Suppressor macrophage treated with lipopolysaccharide for 4 hours (primary cell): ENCODE measurements at regions not wholly inside any gene's neighbourhood (a gene's known extent, or its start where the extent isn't known, plus 50 kb on each side); places are given as distances from the start of the nearest gene placed in this dataset.
"Not testable (repeated sequence)": the region's sequence is repeated elsewhere in the genome, so short reads cannot be mapped to it uniquely, and the experiment has no call there.

Experiments used
- DNase-seq: peaks from one replicate; pipeline ENCODE4 v3.0.0-alpha.2; 2020

DNA sequence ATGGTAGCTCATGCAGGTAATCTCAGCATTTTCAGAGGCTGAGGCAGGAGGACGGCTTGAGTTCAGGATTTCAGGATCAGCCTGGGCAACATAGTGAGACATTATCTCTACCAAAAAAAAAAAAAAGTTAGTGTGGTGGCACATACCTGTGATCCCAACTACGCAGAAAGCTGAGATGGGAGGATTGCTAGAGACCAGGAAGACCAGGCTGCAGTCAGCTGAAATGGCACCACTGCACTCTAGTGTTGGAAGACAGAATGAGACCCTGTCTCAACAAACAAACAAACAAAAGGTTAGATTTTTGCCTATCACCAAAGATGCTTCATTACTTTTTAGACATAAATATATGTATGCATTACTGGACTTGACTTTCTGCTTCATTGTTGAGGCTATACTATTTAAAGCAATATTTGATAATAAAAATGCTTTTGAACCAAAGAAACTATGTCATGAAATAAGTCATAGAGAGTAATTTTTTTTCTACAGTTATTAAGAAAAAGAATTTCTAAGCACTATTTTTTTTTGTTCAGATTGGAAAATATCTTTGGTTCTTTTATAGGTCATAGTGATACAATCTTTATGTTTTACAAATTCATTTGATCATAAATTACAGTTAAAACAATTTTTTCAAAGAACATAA lies 1180.1 kb upstream of the ATXN8OS start:
- DNase-seq, result no peak

DNA sequence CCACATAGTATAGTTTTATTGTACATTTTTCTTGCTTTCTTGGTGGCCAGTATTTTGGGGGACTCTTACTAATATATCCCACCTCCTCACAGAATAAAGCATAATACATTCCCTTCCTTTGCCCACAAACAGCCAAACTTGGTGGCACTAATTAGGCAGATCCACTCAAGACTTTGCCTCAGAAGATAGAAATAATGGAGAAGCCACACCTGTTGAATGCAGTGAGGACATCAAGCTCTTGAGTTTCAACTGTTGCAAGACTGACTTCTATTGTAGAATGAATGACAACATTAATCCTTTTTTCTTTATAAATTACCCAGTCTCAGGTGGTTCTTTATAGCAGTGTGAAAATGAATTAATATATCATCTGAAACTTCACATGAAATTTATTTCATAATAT lies 1183.6 kb upstream of the ATXN8OS start:
- DNase-seq, result no peak

DNA sequence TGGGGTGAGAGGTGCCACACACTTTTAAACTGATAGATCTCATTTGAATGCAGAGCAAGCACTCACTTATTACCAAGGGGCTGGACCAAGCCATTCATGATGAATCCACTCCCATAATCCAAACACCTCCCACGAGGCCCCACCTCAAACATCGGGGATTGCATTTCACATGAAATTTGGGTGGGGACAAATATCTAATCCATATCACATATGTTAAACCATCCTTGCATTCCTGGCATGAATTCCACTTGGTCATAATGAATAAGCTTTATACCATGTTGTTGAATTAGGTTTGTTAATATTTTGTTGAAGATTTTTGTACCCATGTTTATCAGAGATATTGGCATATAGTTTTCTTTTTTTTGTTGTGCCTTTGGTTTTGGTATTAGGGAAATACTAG lies 1198.7 kb upstream of the ATXN8OS start:
- no peak for DNase-seq

DNA sequence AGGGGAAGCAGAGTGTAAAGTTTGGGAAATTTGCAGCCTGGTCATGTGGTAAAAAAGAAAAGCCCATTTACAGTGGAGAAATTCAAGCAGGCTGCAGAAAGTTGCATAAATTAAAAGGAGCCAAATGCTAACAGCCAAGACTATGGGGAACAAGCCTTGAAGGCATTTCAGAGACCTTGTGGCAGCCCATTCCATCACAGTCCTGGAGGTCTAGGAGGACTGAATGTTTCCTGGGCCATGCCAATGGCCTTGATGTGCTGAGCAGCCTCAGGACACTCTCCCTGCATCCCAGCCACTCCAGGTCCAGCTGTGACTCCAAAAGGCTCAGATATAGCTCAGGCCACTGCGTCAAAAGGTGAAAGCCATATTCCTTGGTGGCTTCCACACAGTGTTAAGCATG lies 1202.4 kb upstream of the ATXN8OS start:
- no peak for DNase-seq

DNA sequence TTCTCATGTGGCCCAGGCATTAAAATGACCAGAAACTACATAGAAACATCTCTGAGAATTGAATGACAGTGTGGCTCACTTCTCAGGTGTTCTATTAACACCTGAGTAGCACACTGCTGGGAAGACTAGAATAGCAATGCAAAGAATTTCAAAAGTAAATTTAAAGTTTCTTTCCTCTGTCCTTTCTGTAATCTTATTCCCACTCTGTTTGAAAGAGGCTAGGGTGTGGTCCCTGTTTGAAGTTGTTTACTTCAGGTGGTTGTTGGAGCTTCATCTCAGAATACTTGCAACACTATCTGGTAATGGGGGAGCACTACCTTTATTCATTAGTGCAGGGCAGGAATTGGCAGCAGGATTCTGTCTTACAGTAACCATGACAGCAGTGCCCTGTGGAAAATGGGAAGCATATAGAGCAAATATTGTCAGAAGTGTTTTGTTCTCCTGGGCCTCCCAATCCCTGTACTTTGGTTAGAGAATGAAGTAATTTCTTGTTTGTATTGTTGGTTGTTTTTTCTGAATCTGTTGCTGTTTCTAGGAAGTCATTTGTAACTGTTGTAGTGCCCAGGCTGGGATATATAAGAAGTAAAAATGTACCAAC lies 1210.2 kb upstream of the ATXN8OS start:
- no peak for DNase-seq

DNA sequence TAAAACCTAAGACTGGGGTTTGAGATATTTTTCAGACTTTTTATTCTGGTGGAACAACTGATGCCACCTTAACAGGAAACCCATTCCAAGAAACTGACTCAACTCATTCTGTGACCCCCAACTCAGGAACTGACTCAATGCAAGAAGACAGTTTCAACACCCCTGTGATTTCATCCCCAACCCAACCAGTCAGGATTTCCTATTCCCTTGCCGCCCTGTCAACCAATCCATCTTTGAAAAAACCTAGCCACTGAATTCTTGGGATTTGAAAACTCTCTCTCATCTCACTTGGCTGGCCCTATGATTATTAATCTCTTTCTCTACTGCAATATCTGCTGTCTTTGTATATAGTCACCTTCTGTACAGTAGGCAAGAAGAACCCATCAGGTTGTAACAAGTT lies 1211.9 kb upstream of the ATXN8OS start:
- no peak for DNase-seq

DNA sequence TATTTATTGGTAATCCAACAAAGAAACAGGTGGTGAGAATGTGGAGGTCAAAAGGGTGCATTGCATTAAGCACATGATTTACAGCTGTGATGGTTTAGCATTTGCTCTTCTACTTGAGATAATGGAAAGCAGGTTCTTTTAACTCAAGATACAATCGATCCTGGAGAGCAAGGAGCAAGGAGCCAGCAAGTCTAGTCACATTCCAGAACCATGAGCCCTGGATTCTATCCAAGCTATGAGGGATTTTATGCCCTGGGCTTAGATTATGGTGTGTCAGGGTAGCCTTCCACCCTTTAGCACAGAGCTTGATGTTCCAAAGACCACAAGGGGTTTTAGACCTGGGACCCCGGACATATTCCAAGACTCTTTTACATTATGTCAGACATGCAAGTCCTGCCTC lies 1213.9 kb upstream of the ATXN8OS start:
- DNase-seq, result not testable (repeated sequence)

DNA sequence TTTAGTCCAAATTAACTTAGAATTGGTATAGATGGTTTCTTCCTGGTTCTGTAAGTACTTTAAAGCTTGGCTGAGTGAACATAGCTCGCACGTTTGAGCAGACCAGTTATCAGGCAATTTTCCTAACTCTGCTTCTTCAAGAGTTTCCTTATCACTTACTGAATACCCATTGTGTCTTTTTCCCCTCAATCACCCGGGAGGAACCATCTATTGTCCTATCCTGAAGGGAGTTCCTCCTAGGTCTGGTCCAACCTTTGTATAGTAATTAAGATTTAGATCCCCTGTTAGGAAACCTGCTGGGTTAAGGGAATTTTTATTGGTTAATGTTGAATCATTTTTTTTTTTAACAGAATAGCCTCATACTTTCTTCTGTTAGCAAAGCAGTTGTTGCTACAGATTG lies 1215.0 kb upstream of the ATXN8OS start:
- not testable (repeated sequence) for DNase-seq

DNA sequence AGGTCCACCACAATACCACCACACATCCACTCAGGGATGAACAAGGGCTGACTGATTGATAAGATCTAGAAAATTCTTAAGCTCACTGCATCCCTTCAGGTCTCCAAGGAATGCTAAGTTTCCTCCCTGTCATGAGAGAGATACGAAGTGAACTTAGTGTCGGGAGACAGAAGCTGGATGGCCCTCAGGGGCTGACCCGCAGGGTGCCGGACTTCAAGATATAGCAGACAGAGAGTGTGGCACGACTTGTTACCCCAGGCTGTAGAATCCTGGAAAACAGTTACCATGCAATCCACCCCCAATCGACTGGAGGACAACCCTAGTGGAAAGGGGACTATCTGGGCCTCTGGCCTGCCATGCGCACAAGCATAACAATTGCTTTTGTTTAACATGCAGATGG lies 1217.5 kb upstream of the ATXN8OS start:
- not testable (repeated sequence) for DNase-seq

DNA sequence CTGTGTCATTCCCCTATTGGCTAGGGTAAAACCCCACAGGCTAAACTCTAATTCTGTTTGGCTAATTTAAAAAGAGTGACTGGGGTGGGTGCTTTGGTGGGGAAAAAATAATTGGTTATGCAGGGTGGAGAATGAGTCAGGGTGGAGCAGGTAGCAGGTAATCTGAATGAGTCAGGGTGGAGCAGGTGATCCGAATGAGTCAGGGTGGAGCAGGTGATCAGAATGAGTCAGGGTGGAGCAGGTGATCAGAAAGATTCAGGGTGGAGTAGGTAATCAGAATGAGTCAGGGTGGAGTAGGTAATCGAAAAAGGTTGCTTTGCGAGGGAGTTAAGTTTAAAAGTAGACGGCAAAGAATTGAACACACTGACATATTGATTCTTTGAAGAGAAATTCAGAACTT lies 1218.8 kb upstream of the ATXN8OS start:
- no peak for DNase-seq

DNA sequence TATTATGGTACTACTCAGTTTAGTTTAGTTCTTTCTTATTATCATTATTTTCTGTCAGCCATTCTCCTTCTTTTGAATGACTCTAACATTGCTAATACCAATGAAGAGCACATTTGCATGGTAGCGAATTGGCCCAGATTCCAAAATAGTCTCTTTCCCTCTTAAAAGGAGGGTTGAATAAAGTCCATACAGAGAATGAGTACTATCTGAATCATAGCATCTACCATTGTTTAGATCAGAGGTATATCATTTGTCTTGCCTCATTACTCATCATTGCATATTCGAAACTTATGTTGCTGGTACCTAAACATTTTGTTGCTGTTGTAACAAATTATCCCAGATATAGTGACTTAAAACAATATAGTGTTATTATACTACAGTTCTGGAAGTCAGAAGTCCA lies 1235.3 kb upstream of the ATXN8OS start:
- no peak for DNase-seq

DNA sequence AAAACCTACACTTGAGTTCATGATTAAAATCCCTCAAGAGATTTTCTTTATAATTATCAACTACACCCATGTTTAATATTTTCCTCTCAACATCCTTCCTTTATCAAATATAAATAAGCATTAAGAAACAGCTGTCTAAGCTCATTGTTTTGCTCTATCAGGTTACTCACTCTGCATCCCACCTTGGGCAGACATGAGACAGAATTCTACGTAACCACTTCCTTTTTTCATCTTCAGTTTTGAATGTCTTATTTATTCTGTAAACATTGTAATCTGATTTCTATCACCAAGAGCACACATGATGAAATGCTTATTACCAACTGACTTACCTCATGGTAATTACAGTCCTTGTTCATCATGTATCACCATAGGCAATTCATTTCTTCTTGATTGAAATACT lies 1256.6 kb upstream of the ATXN8OS start:
- DNase-seq, result no peak

DNA sequence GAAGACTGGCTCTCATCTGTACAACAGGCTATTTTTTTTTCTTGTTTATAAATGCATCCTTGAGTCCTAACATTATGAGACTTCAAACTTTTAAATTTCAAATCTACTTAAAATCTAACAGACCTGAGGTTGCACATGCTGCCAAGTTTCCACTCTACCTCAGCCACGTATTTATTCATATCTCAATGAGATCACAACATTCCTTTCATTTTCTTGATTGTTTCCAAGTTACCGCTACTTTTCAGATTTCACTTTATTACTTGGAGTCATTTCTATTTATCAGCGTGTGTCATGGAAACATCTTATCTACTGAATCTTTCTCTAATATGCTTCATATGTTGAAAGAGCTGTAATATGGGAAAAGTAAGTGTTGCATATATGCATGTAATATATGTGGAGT lies 1257.5 kb upstream of the ATXN8OS start:
- DNase-seq, result no peak

DNA sequence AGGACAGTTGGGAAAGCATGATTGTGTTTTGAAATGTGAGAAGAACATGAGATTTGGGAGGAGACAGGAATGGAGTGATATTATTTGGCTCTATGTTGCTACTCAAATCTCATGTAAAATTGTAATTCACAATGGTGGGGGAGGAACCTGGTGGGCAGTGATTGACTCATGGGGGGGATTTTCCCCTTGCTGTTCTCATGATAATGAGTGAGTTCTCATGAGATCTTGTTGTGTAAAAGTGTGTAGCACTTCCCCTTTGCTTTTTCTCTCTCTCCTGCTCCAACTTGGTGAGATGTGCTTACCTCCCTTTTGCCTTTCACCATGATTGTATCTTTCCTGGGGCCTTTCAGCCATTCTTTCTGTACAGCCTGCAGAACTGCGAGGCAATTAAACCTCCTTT lies 1261.0 kb upstream of the ATXN8OS start:
- DNase-seq, result no peak

DNA sequence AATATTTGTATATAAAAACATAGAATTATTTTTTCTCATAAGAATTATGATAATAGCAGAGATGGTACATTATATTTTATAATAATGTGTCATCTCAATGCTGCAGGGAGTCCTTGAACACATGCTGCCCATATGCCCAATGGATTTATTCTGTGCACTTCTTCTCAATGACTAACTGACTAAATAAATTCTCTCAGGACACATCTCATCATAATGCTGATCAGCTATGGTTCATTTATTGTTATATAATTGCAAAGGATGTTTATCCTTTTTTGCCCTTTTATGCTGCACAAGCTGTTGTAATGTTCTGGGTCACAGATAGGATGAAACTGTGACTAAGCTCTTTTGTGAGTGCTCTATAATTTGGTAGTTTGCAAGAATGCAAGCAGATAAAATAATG lies 1273.3 kb upstream of the ATXN8OS start:
- no peak for DNase-seq

DNA sequence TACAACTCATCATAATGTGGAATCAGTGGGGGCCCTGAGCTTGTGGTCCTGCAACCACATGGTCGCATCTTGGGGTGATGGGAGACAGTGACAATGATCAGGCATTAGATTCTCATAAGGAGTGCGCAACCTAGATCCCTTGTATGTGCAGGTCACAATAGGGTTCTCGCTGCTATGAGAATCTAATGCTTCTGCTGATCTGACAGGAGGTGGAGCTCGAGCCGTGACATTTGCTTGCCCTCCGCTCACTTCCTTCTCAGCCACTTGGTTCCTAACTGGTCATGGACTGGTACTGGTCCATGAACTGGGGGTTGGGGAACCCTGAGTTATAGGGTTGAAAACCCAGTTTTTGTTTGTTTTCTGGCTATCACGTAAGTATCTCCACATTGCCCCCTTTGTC lies 1290.9 kb upstream of the ATXN8OS start:
- DNase-seq, result no peak

DNA sequence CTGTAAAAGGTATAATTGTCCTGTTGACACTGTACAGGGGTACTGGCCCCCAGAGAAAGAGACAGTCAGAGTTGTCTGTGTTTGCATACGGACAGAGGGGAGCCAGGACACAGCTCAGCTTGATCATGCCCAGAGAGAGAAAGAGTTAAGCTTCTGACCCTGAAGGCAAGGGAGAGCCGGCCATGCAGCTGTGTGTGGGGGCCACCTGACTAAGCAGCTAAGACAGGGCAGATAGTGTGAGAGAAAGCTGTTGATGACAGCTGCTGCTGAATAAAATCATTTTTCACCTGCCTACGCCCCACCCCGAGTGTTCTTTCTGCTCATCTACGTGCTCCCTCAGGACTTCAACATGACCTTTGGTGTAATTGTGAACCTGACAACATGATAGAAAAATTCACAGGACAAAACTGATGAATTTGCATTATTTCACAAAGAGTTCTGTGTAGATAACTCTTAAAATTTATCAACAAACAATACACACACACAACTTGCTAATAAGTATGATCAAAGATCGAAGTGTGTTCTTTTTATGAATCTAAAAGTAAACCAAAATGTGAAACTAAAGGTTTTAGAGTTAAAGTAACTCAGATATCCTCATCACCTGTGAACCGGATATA lies 1294.3 kb upstream of the ATXN8OS start:
- no peak for DNase-seq

DNA sequence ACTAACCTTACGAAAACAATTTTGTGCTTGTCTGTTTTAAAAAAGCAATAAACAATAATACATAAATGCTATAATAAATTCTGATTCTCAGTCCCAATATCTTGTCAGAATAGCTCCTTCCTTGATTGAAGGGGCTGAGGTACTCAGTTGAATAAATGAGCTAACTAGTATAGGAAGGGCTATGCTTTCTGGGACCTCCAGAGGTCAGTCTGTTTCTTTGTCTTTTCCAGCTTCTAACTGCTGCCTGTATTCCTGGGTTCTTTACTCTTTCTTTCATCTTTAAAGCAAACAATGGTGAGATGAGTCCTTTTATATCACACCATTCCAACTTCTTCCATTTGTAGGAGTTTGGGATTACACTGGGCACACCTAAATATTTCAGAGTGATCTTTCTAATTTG lies 1297.0 kb upstream of the ATXN8OS start:
- no peak for DNase-seq

DNA sequence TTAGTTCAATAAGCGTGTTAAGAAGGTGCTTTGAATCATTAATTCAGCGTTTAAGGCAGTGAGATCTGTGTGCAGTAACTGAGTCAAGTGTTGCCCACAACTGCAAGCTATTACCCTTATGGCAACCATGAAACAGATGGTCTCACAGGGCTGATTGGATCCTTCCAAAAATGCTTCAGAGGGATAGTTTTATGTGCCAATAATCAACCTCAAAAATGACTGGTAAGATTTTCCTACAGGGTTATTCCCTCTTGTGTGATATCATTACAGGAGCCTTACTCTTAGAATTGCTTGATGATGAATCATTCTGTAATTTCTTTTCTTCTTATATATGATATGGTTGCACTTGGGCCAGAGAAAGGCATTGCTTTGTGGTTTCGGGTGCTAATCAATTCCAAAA lies 1299.2 kb upstream of the ATXN8OS start:
- DNase-seq, result no peak

DNA sequence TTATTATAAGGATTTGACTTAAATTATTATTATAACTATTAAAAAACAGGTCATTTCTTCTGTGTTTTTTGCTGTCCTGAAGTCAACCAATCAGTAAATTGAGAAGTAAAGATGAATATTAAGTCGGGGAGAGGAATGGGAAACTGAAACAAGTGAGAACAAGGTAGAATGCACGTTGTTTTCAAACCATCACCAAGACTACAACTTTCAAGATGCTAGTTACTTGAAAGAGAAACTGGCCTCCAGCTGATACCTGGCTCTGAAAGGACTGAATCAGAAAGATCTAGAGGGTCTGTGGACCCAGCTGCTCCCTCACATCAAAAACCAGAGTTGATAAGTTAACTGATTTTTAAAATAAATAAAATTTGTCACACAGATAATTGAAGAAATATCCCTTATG lies 1301.5 kb upstream of the ATXN8OS start:
- no peak for DNase-seq

DNA sequence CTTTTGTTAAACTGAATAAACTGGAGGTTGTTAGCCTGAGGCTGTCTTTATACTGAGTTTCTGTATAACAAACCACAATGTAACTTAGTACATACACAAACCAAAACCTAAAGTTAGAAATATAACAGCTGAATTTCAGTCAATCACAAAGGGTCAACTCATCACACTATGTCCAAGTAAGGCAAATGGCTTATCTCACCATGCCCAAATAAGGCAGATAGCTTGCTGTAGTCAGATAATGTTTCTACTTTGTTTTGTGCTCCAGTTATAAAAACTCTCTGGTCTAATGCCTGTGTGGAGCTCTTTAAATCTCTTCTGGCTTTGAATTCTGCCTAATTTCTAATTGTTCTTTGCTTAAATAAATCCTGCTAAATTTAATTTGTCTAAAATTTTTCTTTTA lies 1323.4 kb upstream of the ATXN8OS start:
- DNase-seq, result no peak

DNA sequence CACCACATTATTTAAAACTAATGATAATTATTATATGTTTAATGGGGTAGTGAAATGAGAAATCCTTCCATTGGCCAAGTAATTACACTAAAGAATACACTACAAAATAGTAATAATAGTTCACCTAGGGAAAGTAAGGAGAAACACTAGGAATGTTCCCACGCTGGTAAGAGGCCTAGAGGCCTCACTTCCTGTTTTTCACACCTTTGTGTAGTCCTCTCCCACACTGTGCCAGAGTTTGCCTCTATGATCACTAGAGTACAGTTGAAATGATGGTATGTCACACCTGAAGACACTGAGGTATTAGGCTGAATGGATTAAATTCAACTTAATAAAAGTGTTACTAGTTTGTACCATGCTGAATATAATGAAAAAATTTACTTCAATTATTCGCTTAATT lies 1348.0 kb upstream of the ATXN8OS start:
- no peak for DNase-seq

DNA sequence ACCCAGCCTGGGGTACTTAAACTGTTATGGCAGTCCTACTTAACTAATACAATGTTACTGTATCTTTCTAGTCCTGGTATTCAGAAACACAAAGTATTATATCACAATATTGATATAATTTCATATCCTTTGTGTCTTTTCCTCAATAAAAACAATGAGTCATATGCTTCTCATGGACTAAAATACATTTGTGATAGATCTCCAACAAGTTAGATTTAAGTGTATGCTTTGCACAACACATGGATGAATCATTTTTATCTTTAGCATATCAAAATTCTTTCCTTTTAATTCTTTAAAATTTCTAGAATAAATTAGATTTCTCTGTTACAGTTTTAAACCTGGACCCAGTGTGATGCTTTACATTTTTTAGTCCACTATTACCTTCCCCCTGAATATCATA lies 1357.8 kb upstream of the ATXN8OS start:
- DNase-seq, result no peak

DNA sequence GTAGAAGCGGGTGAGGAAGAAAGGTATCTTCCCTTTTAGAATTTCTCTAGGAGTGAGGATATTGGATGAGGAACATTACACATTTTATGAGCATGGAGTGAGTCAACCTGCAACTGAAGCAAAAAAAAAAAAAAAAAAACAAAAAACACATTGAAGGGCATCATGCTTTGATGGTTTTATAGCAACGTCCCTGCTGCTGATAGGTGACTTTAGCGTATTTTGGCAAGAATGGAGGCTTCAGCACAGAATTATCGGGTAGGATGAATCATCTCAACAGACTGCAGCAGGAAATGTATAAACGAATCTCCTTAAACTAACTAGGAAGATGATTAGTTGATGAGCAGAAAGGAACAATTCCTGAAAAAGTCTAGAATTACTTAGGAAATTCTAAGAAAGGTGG lies 1359.6 kb upstream of the ATXN8OS start:
- DNase-seq, result no peak

DNA sequence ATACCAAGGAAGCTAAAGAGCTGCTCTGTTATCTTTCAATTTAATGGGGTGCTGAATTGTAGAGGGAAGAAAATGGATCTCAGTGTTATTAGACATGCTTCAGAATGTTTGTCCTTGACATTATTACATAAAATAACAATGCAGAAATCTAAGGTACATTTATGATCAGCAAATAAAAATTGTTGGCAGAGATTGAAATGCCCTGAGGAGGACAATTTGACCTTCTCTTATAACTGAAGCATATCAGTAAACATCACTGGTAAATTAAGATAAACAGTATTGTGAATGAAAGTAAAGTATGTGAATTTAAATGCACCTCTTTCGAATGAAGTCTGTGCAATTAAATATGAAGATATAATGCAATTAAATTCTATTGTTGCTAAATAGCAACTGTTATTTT lies 1362.1 kb upstream of the ATXN8OS start:
- no peak for DNase-seq
